ENCODE measurements at regions not wholly inside any gene's neighbourhood (a gene's known extent, or its start where the extent isn't known, plus 50 kb on each side); places are given as distances from the start of the nearest gene placed in this dataset.

DNA sequence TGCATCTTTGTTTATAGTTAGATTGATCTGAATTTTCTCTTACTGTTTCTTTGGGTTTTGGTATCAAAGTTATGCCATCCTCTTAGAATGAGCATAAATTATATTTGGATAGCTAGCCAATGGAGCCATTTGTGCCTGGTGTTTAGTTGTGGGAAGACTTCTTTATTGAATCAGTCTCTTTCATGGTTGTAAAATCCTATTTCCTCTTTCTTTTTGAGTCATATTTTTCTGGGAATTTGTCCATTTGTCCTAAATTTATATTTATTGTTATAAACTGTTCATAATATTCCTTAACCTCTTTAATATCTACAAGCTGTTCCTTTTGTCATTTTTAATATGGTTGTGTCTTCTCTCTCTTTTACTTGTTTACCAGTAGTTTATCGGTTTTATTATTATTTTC lies 462.5 kb downstream of the AEBP2 start:
- ChIA-PET POLR2A (no interaction called here), CTCF (interaction anchor here (0.7 kb wide), 1 partner anchor 9 kb away, joined by 5 read pairs; no protein-coding TSS in a partner anchor)
- H3K27ac ChIP-seq (ENCODE audit: low read length), result no peak overlapping the region
- no peaks in the 10 kb centered on the region for H3K4me1 ChIP-seq (ENCODE audit: control insufficient read depth, insufficient read depth, low read length)
- no peaks in the 10 kb centered on the region for H3K27me3 ChIP-seq (ENCODE audit: control insufficient read depth, insufficient read depth, low read length)
- H3K9me3 ChIP-seq (ENCODE audit: control insufficient read depth, insufficient read depth, low read depth, low read length), result no peaks in the 10 kb centered on the region
- BruUV-seq (replicated peaks), result no TSS peak
- H3K4me3 ChIP-seq (ENCODE audit: low read depth in 2 of 2, low read length in 2 of 2), result no peak overlapping the region
- H3K36me3 ChIP-seq (ENCODE audit: control insufficient read depth, insufficient read depth, low read length), result no peaks in the 10 kb centered on the region
- in situ Hi-C loops (cut with HindIII; ENCODE audit: low pct_unique_long_range_greater_than_20kb, low sequenced_read_pairs) (no loop called here), intact Hi-C loops (cut with micrococcal nuclease; ENCODE audit: unreplicated experiment) (no loop called here)
- TF ChIP-seq SIN3A (IDR thresholded peaks at IDR 0.05; ENCODE audit: borderline replicate concordance, insufficient read depth, low read depth, low read length) (no peak), TCF7L2 (IDR thresholded peaks at IDR 0.05; ENCODE audit: low read depth, low read length) (no peak), POLR2AphosphoS5 (IDR thresholded peaks at IDR 0.05; ENCODE audit: low read depth, low read length) (no peak)
- TF ChIP-seq, protein P1, sequence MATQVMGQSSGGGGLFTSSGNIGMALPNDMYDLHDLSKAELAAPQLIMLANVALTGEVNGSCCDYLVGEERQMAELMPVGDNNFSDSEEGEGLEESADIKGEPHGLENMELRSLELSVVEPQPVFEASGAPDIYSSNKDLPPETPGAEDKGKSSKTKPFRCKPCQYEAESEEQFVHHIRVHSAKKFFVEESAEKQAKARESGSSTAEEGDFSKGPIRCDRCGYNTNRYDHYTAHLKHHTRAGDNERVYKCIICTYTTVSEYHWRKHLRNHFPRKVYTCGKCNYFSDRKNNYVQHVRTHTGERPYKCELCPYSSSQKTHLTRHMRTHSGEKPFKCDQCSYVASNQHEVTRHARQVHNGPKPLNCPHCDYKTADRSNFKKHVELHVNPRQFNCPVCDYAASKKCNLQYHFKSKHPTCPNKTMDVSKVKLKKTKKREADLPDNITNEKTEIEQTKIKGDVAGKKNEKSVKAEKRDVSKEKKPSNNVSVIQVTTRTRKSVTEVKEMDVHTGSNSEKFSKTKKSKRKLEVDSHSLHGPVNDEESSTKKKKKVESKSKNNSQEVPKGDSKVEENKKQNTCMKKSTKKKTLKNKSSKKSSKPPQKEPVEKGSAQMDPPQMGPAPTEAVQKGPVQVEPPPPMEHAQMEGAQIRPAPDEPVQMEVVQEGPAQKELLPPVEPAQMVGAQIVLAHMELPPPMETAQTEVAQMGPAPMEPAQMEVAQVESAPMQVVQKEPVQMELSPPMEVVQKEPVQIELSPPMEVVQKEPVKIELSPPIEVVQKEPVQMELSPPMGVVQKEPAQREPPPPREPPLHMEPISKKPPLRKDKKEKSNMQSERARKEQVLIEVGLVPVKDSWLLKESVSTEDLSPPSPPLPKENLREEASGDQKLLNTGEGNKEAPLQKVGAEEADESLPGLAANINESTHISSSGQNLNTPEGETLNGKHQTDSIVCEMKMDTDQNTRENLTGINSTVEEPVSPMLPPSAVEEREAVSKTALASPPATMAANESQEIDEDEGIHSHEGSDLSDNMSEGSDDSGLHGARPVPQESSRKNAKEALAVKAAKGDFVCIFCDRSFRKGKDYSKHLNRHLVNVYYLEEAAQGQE (IDR thresholded peaks at IDR 0.05; ENCODE audit: insufficient read depth in 1 of 2, low read depth in 2 of 2, low read length in 1 of 2), result no peak
- ATAC-seq, result no peak
- DNase-seq (ENCODE audit: low read depth, low spot score), result no peak

DNA sequence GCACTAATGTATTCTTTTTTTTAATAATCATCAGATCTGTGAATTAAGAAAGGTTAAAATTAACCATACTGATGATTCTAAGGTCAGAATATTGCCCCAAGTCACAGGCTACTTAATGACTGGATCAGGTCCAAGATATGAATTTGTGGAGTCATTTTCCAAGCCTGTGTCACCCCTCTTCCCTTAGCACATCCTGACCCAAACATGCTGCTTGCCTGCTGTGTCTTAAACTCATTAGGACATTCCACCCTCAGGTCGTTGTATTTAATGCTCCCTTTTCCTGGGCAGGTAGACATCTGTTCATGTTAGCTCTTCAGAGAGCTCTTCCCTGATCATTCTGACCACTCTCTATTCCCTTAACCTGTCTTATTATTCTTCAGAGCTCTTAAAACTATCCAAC lies 463.5 kb upstream of the PDE3A start:
- H3K4me3 ChIP-seq (ENCODE audit: low read depth in 2 of 2, low read length in 2 of 2), result no peak overlapping the region
- no peaks in the 10 kb centered on the region for H3K27me3 ChIP-seq (ENCODE audit: control insufficient read depth, insufficient read depth, low read length)
- ChIA-PET CTCF (no interaction called here), POLR2A (no interaction called here)
- ATAC-seq (no peak), DNase-seq (ENCODE audit: low read depth, low spot score) (no peak)
- H3K9me3 ChIP-seq (ENCODE audit: control insufficient read depth, insufficient read depth, low read depth, low read length), result no peaks in the 10 kb centered on the region
- intact Hi-C loops (cut with micrococcal nuclease; ENCODE audit: unreplicated experiment), result no loop called here
- no peaks in the 10 kb centered on the region for H3K36me3 ChIP-seq (ENCODE audit: control insufficient read depth, insufficient read depth, low read length)
- no peak for TF ChIP-seq SIN3A (IDR thresholded peaks at IDR 0.05; ENCODE audit: borderline replicate concordance, insufficient read depth, low read depth, low read length)
- TF ChIP-seq, protein P1 (IDR thresholded peaks at IDR 0.05; ENCODE audit: insufficient read depth in 1 of 2, low read depth in 2 of 2, low read length in 1 of 2), result no peak
- TF ChIP-seq, protein P2, sequence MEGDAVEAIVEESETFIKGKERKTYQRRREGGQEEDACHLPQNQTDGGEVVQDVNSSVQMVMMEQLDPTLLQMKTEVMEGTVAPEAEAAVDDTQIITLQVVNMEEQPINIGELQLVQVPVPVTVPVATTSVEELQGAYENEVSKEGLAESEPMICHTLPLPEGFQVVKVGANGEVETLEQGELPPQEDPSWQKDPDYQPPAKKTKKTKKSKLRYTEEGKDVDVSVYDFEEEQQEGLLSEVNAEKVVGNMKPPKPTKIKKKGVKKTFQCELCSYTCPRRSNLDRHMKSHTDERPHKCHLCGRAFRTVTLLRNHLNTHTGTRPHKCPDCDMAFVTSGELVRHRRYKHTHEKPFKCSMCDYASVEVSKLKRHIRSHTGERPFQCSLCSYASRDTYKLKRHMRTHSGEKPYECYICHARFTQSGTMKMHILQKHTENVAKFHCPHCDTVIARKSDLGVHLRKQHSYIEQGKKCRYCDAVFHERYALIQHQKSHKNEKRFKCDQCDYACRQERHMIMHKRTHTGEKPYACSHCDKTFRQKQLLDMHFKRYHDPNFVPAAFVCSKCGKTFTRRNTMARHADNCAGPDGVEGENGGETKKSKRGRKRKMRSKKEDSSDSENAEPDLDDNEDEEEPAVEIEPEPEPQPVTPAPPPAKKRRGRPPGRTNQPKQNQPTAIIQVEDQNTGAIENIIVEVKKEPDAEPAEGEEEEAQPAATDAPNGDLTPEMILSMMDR (IDR thresholded peaks at IDR 0.05), result no peak
- no peak for TF ChIP-seq TCF7L2 (IDR thresholded peaks at IDR 0.05; ENCODE audit: low read depth, low read length)
- TF ChIP-seq POLR2AphosphoS5 (IDR thresholded peaks at IDR 0.05; ENCODE audit: low read depth, low read length), result no peak
- in situ Hi-C loops (cut with HindIII; ENCODE audit: low pct_unique_long_range_greater_than_20kb, low sequenced_read_pairs), result no loop called here
- no TSS peak for BruUV-seq (replicated peaks)
- no peaks in the 10 kb centered on the region for H3K4me1 ChIP-seq (ENCODE audit: control insufficient read depth, insufficient read depth, low read length)
- no peak overlapping the region for H3K27ac ChIP-seq (ENCODE audit: low read length)
